ENCODE measurements at regions not wholly inside any gene's neighbourhood (a gene's known extent, or its start where the extent isn't known, plus 50 kb on each side); places are given as distances from the start of the nearest gene placed in this dataset.

- DNase-seq (ENCODE audit: low read depth in 2 of 2) = no peak
Observed at GRCh38 chr10:108250936-108251620, 1086.6 kb upstream of the SORCS1 start.

DNA sequence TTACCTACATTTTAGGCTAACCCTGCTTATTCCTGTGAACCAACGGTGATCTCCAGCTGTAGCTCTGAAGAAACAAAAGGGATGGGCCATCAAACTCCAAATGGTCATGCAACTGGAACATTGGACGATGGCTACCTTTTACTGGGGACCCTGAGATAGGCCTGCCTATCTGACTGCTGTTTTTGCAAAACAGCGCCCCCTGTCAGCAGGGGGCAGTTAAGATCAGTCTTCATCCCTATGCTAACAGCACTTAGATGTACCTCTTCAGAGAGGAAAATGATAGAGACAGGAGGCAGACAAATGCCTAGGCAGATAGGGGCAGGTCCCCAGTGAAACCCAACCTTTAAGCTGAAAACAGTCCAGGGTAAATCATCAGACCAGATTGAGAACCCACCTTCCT lies 1085.4 kb upstream of the SORCS1 start:
- no peak for DNase-seq (ENCODE audit: low read depth in 2 of 2)

DNA sequence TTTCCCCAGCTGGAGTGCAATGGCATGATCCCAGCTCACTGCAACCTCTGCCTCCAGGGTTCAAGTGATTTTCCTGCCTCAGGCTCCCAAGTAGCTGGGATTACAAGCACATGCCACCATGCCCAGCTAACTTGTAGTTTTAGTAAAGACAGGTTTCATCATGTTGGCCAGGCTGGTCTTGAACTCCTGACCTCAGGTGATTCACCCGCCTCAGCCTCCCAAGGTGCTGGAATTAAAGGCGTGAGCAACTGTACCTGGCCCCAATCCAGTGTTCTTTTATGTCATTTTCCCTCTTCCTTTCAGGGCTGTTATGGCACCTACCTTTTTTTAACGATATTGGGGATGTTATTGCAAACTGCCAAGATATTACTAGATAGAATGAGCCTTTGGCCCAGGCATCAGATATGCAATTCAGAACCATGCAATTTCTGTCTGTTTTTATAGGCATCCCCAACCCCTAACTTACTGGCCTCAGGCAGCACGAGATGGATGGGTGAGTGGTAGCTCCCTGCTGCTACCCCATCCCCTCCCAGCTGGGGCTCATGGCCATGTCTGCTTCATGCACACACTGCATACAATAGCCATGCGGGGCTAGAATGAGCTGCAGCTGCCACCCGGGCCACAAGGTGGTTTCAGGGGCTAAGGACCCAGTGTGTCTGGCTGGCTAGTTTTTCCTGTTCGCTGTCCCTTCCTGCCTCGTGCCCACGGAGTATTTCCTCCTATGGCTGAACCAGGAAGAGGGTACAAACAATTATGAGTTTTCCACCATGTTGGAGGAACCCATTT lies 1080.1 kb upstream of the SORCS1 start:
- no peak for DNase-seq (ENCODE audit: low read depth in 2 of 2)

DNA sequence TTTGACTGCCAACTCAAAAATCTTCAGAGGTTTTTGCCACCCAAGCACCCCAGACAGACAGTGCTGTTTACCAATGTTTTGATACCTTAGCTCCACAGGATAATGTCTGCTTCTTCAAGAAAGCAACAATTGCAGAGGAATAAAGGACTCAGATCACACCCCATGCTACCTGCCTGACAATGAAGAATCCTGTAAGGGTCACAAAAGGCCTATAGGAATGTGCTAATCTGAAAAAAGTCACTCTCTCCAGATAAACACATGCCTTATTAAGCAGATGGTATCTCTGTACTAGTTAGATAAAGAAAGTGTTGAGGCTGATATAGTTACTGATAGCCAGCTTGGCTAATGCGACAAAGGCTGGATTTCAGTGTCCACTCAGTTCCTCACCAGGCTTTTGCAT lies 1076.7 kb upstream of the SORCS1 start:
- DNase-seq (ENCODE audit: low read depth in 2 of 2) = no peak

DNA sequence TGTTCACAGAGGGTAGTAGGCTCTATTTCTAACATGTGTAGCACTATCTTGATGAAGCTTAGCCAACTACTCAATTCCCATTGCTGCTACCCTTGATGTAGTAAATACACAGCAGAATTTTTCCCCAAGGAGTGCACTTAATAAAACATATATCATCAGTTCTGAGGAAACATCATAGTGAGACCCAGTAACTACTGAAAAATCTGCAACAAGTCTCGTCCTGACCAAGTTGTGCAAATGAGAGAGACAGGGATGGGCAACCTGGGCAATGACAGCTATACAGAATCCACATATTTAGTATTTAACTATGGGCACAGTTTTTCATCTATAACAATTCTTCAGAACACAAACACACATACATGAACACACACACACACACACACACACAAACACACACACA lies 1073.8 kb upstream of the SORCS1 start:
- no peak for DNase-seq (ENCODE audit: low read depth in 2 of 2)

- no peak for DNase-seq (ENCODE audit: low read depth in 2 of 2)
Observed at GRCh38 chr10:108230478-108231170, 1066.1 kb upstream of the SORCS1 start.

DNA sequence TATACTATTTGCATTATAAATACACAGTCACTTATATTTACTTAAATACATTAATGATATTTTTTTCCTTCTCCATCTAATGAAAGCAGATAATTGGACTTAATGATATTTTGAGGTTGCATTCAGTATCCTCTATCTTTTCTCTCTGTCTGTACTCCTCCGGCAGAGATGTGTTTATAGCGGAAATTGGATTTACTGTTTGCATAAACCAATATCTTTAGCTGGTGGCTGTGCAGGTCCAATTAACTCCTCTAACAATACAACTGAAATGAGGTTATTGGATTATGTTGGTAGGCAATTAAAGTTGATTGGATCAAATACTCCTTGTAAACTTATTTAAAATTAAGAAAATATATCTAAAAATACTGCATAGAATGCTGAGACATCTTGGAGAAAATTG lies 1044.2 kb upstream of the SORCS1 start:
- no peak for DNase-seq (ENCODE audit: low read depth in 2 of 2)

DNA sequence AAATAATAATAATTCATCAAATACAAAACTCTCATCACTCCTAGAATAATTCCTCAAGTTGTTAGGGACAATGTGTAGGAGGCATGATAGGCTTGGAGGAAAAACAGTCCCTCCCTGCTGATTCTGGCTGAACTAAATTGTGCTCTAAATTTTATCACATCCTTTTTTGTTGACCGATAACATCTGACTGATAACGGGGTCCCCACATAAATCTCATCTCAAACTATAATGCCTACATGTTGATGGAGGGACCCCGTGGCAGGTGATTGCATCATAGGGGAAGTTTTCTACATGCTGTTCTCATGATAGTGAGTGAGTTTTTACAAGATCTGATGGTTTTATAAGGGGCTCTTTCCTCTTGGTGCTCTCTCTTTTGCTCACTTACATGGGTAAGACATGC lies 1043.5 kb upstream of the SORCS1 start:
- DNase-seq (ENCODE audit: low read depth in 2 of 2) = no peak

- DNase-seq (ENCODE audit: low read depth in 2 of 2) = no peak
Observed at GRCh38 chr10:108204528-108205305, 1040.2 kb upstream of the SORCS1 start.

DNA sequence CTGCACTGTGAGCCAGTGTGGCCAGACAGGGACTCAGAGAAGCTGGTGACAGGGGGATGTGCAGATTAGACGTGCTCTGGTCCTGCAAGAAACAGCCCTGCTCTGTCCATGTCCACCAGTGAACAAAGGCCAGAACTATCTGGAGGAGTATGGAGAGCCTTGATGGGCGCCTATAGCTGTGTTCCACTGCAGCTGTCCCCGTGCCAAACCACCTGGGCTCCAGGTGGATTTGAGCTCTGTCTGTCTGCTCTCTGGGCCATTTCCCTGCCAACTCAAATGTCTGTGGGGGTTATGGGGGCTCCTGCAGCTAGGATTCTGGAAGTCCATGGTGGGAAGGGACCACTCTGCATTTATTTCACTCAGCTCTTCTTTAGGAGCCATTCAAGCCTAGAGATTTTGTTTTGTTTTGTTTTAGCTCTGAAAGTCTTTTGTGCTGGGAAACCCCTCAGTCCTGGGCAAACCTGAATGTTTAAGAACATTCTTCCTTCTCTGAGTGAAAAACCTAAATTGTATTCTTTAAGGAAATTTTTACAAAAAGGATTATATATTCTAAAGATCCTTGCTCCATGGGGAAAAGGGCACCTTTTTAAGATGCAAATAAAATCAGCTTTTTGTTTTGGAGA lies 1039.5 kb upstream of the SORCS1 start:
- DNase-seq (ENCODE audit: low read depth in 2 of 2) = no peak

DNA sequence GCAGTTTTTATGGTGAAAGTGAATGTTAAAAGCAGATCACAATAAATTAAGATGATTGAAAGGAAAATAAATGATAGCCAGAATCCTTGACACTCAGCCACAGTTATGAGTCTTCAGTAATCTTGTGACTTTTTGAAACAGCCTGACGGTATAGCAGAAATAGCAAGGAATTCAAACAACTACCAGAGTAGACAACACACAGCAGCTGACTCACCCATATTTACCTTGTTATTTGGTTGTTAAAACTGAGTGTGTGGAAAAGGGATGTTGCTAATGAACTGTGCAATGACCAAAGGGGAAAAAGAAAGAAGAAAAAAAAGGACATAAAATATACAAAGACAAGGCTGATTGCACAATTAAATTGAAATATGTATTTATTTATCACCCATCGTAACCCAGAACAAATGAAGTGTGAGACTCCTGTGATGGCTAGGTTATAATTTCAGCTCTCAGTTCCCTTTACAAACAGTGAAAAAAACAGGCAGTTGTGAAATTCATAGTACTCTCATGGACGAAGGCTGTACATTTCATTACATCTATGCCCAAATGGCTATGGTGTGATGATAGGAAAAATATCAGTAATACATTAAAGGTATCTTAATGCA lies 1023.0 kb upstream of the SORCS1 start:
- no peak for DNase-seq (ENCODE audit: low read depth in 2 of 2)

GRCh38 chr10:108184114-108184513 lies 1019.6 kb upstream of the SORCS1 start:
- no peak for DNase-seq (ENCODE audit: low read depth in 2 of 2)

DNA sequence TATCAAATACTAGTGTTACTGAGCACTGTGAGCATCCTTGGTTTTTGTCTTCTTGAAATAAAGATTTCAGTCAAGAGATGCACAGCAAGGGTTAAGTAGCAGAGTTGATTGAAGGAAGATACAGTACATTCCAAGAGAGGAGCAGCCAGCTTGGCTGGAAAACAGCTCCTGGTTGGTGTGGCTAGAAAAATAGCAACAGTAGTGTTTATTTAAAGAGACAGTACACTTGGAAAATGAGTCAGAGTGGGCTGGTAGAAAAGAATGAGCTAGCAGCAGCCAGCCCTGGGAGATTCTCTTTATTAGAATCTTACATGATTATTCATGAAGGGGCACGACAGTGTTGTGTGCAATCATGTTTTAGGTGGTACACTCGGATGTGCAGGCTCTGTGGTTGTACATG lies 1016.4 kb upstream of the SORCS1 start:
- no peak for DNase-seq (ENCODE audit: low read depth in 2 of 2)

DNA sequence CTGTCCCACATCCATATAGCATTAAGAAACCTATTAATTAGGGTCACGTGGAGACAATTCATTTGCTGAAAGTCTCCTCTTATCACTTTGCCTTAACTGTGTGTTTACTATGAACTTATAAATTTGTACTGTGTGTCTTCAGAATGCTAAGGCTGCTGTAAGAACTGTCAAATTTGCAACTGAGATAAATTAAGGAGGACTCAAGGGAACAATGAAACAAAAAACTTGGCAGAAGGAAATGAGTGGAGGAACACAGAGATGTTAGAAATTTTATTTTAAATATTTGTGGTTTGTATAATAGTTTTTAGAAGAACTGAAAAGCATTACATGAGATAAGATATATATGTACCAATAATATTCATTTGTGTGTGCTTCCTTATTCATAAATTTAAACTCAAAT lies 1005.3 kb upstream of the SORCS1 start:
- no peak for DNase-seq (ENCODE audit: low read depth in 2 of 2)

- DNase-seq (ENCODE audit: low read depth in 2 of 2) = no peak
Observed at GRCh38 chr10:108167766-108168165, 1003.3 kb upstream of the SORCS1 start.

- no peak for DNase-seq (ENCODE audit: low read depth in 2 of 2)
Observed at GRCh38 chr10:108166401-108166800, 1001.9 kb upstream of the SORCS1 start.

- no peak for DNase-seq (ENCODE audit: low read depth in 2 of 2)
Observed at GRCh38 chr10:108147346-108147745, 982.8 kb upstream of the SORCS1 start.

DNA sequence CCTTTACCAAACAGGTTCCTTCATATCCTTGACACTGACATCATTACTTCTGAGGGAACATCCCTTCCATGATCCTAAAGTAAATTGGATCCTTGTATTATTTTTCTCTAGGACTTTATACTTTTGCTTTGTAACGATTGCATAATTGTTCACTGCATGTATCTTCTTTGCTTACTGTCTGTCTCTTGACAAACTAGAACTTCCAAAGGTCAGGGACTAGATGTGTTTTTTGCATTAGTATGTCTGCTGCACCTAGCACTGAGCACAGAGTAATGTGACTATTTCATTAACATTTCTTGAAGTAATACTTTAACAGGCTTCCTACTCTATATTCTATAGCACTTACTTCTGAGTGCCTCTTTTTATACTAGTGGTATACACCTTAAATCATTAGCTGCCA lies 976.6 kb upstream of the SORCS1 start:
- DNase-seq (ENCODE audit: low read depth in 2 of 2) = no peak

DNA sequence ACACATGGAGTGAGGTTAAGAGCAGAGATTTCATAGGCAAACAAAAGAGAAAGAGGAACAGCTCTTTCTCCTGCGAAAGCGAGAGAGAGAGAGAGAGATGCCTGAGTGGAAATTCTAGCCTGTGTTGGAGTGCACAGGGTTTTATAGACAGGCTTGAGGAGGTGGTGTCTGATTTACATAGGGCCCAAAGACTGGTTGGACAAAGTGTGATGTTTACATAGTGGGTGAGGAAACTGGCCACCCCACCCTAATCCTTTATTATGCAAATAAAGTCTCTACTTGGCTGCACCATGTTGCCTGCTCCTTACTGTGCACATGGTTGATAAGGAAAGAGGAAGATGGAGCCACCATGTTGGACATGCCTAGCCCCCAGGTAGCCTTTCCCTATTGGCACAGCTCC lies 967.8 kb upstream of the SORCS1 start:
- DNase-seq (ENCODE audit: low read depth in 2 of 2) = no peak

GRCh38 chr10:108130575-108130974 lies 966.1 kb upstream of the SORCS1 start:
- no peak for DNase-seq (ENCODE audit: low read depth in 2 of 2)

DNA sequence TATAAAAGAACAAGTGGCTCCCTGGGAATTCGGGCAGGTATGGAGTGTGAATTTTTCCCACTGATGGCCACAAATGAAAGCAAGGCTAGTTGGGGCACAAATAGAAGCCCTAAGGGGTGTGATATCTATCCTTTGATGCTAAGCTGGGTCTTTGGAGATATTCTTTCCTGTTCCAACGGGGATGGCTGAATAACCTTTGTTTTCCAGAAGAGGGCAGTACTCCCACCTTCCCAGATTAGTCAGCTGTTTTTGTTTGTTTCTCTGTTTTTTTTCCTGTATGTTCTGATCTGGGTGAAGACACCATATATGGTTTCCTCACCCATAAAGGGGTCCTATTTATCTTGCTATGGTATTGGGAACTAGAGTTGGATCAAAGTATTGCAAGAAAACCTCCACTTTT lies 947.7 kb upstream of the SORCS1 start:
- DNase-seq (ENCODE audit: low read depth in 2 of 2) = no peak
